ENCODE measurements at regions not wholly inside any gene's neighbourhood (a gene's known extent, or its start where the extent isn't known, plus 50 kb on each side); places are given as distances from the start of the nearest gene placed in this dataset.

GRCh38 chr1:43057567-43057966, 98.9 kb upstream of the SLC2A1 start (continued):
- TF ChIP-seq REST (IDR thresholded peaks at IDR 0.05; ENCODE audit: low read depth) (no peak), CEBPB (IDR thresholded peaks at IDR 0.05; ENCODE audit: low read depth) (no peak), JUND (IDR thresholded peaks at IDR 0.05) (no peak), SIN3A (IDR thresholded peaks at IDR 0.05; ENCODE audit: low read depth) (no peak), ZNF274 (IDR thresholded peaks at IDR 0.05; ENCODE audit: low read depth, low read length) (no peak), SP1 (IDR thresholded peaks at IDR 0.05; ENCODE audit: low read depth) (no peak), POLR2AphosphoS5 (IDR thresholded peaks at IDR 0.05; ENCODE audit: low read depth, low read length) (no peak), ATF3 (IDR thresholded peaks at IDR 0.05) (no peak), EZH2 (IDR thresholded peaks at IDR 0.05) (no peak)

GRCh38 chr1:43056981-43057391, 98.3 kb upstream of the SLC2A1 start:
- CTCF ChIA-PET: no interaction called here
- RAD21 ChIA-PET (ENCODE audit: low non-redundant PET in 1 of 2, low total read pairs in 2 of 2, uncharacterized antibody in 2 of 2, unreplicated experiment in 2 of 2): no interaction called here
- POLR2A ChIA-PET: no interaction called here
- Histone ChIP-seq H3K9me2 (ENCODE audit: insufficient read depth) (no peaks in the 10 kb centered on the region), H3K4me3 (replicated peaks in 1 of 2; ENCODE audit: low read depth in 1 of 2, low read length in 2 of 2) (no peak overlapping the region), H3K4me2 (ENCODE audit: low read length) (no peak overlapping the region), H3K79me2 (ENCODE audit: insufficient read depth, low read length) (no peaks in the 10 kb centered on the region), H3K9ac (ENCODE audit: low read length) (no peak overlapping the region), H3K4me1 (ENCODE audit: control insufficient read depth in 1 of 2, insufficient read depth in 2 of 2, low read length in 2 of 2) (no peaks in the 10 kb centered on the region), H2AFZ (ENCODE audit: low read depth, low read length, poor library complexity, severe bottlenecking) (no peak overlapping the region), H4K20me1 (ENCODE audit: insufficient read depth) (no peaks in the 10 kb centered on the region), H3K27me3 (ENCODE audit: insufficient read depth, low read length) (no peaks in the 10 kb centered on the region), H3K27ac (ENCODE audit: low read depth, low read length) (no peak overlapping the region), H3K36me3 (ENCODE audit: control insufficient read depth in 1 of 2, insufficient read depth in 2 of 2, low read length in 2 of 2) (no peaks in the 10 kb centered on the region), H3K9me3 (ENCODE audit: control insufficient read depth in 1 of 2, insufficient read depth in 1 of 2, low read depth in 1 of 2, low read length in 2 of 2) (no peaks in the 10 kb centered on the region)
- TF ChIP-seq SIN3A (IDR thresholded peaks at IDR 0.05; ENCODE audit: low read depth): no peak
- no peak for TF ChIP-seq TCF7L2 (IDR thresholded peaks at IDR 0.05; ENCODE audit: borderline replicate concordance, extremely low read depth, insufficient read depth, insufficient read length)
- no peak for TF ChIP-seq SP1 (IDR thresholded peaks at IDR 0.05; ENCODE audit: low read depth)
- no peak for DNase-seq (ENCODE audit: low read depth, low spot score)
- no TSS peak for BruUV-seq (replicated peaks)
- intact Hi-C loops (cut with micrococcal nuclease): no loop called here
- no peak for ATAC-seq

Measured in HCT116 (cell line).